Panc1 (cell line): ENCODE measurements at regions not wholly inside any gene's neighbourhood (a gene's known extent, or its start where the extent isn't known, plus 50 kb on each side); places are given as distances from the start of the nearest gene placed in this dataset.

Source experiments
- POLR2AphosphoS5 ChIP-seq: IDR thresholded peaks from 2 replicates; pipeline ENCODE4 v1.6.1; 2012; ENCODE audit warnings: mild to moderate bottlenecking, low read depth, low read length, moderate library complexity
- SIN3A ChIP-seq: IDR thresholded peaks from 2 replicates; pipeline ENCODE4 v1.6.1; 2012; ENCODE audit warnings: low read depth, mild to moderate bottlenecking, low read length, moderate library complexity, borderline replicate concordance; ENCODE audit not compliant: insufficient read depth
- TCF7L2 ChIP-seq: IDR thresholded peaks from 2 replicates; pipeline ENCODE4 v1.6.1; 2011; ENCODE audit warnings: mild to moderate bottlenecking, low read depth, low read length, inconsistent platforms
- TF ChIP-seq, protein P1 (sequence below): fragments of 450-650 bp; IDR thresholded peaks from 2 replicates; pipeline ENCODE4 v1.5.1; 2017; ENCODE audit warnings: mild to moderate bottlenecking
- TF ChIP-seq, protein P2 (sequence below), 2 experiments: IDR thresholded peaks; 2 replicates each; pipeline ENCODE4 v1.6.1; 2011 to 2012; ENCODE audit warnings: low read depth in 2 of 2, control low read depth in 1 of 2, low read length in 1 of 2, mild to moderate bottlenecking in 1 of 2, moderate library complexity in 1 of 2; ENCODE audit not compliant: insufficient read depth in 1 of 2

DNA sequence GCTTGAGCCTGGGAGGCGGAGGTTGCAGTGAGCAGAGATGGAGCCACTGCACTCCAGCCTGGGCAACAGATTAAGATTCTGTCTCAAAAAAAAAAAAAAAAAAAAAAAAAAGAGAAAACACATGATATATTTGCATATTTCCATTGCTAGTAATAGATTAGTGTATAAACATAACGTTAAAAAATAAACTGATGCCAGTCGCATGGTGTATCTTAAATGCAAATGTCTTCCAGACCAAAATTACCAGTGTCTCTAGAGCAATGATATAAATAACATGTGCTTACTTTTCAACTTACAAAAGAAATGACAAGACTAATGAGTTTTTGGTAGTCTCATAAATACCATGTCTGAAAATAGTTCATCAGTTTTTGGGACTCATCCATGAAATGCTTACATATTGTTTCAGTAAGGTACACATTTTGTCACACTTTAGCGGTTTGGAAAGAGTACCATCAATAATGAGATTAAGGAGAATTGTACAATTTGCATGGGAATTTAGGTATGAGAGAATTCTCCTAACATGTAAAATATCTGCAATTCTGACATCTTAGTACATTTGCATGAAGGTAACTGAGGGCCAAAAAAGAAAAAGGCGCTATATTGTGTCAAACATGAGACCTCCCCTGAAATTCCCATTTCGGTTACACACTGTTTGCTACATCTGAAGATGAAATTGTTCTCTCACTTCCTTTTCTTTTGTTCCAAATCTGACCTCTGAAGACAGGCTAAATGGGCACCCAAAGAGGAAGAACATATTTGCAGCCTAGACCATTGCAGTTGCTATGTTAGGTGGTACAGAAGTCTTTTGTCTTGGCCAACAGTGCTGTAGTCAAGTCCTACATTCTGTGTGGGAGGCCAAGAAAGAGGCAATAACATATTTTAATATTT lies 51.5 kb upstream of the PIP4K2A start:
- TF ChIP-seq, protein P1, sequence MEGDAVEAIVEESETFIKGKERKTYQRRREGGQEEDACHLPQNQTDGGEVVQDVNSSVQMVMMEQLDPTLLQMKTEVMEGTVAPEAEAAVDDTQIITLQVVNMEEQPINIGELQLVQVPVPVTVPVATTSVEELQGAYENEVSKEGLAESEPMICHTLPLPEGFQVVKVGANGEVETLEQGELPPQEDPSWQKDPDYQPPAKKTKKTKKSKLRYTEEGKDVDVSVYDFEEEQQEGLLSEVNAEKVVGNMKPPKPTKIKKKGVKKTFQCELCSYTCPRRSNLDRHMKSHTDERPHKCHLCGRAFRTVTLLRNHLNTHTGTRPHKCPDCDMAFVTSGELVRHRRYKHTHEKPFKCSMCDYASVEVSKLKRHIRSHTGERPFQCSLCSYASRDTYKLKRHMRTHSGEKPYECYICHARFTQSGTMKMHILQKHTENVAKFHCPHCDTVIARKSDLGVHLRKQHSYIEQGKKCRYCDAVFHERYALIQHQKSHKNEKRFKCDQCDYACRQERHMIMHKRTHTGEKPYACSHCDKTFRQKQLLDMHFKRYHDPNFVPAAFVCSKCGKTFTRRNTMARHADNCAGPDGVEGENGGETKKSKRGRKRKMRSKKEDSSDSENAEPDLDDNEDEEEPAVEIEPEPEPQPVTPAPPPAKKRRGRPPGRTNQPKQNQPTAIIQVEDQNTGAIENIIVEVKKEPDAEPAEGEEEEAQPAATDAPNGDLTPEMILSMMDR = no peak
- TF ChIP-seq POLR2AphosphoS5 = no peak
- no peak for TF ChIP-seq TCF7L2
- TF ChIP-seq, protein P2, sequence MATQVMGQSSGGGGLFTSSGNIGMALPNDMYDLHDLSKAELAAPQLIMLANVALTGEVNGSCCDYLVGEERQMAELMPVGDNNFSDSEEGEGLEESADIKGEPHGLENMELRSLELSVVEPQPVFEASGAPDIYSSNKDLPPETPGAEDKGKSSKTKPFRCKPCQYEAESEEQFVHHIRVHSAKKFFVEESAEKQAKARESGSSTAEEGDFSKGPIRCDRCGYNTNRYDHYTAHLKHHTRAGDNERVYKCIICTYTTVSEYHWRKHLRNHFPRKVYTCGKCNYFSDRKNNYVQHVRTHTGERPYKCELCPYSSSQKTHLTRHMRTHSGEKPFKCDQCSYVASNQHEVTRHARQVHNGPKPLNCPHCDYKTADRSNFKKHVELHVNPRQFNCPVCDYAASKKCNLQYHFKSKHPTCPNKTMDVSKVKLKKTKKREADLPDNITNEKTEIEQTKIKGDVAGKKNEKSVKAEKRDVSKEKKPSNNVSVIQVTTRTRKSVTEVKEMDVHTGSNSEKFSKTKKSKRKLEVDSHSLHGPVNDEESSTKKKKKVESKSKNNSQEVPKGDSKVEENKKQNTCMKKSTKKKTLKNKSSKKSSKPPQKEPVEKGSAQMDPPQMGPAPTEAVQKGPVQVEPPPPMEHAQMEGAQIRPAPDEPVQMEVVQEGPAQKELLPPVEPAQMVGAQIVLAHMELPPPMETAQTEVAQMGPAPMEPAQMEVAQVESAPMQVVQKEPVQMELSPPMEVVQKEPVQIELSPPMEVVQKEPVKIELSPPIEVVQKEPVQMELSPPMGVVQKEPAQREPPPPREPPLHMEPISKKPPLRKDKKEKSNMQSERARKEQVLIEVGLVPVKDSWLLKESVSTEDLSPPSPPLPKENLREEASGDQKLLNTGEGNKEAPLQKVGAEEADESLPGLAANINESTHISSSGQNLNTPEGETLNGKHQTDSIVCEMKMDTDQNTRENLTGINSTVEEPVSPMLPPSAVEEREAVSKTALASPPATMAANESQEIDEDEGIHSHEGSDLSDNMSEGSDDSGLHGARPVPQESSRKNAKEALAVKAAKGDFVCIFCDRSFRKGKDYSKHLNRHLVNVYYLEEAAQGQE (IDR thresholded peaks at IDR 0.05; ENCODE audit: insufficient read depth in 1 of 2, low read depth in 2 of 2, low read length in 1 of 2) = no peak
- TF ChIP-seq SIN3A = no peak
